Caki2 (cell line): ENCODE measurements at regions not wholly inside any gene's neighbourhood (a gene's known extent, or its start where the extent isn't known, plus 50 kb on each side); places are given as distances from the start of the nearest gene placed in this dataset.

ENCODE experiments used
- DNase-seq: peaks from one replicate; pipeline ENCODE4 v3.0.0-alpha.2; 2015; ENCODE audit warnings: low read depth
- in situ Hi-C: cut with HindIII; loops from 2 replicates; pipeline ENCODE4 v1.10.0; 2016; ENCODE audit warnings: low sequenced_read_pairs, low pct_unique_long_range_greater_than_20kb, mixed read lengths

DNA sequence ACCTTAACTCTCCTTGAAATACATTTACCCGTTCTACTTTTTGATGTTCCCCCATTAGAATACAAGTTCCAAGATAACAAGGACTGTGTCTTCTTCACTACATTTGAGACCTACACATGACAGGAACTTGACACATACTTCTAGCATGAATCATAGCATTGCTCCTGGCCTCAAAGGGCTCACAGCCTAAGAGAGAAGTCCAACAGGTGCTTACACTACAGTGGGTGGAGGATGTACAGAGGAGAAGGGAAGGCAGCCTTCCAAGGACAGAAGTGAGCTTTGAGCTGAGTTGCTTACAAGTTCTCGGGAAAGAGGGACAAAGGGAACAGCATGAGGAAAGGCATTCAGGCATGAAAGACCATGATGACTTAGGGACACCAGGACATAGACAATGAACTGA, 56.9 kb upstream of the MSX2 start:
- in situ Hi-C loops = no loop called here
- DNase-seq = no peak

DNA sequence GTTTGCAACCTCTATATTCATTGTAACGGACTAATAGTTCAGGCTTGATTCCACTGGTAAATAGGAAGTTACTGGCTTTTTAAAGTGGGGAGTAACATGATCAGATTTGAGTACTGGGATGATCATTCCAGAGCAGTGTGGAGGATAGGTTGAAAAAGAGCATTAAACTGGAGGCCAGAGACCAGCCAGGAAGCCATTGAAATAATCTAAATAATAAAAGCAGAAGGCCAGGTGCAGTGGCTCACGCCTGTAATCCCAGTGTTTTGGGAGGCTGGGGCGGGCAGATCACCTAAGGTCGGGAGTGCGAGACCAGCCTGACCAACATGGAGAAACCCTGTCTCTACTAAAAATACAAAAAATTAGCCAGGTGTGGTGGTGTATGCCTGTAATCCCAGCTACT, 56.0 kb upstream of the MSX2 start:
- in situ Hi-C loops = no loop called here
- no peak for DNase-seq
